HG03565 (cell line): ENCODE measurements at regions not wholly inside any gene's neighbourhood (a gene's known extent, or its start where the extent isn't known, plus 50 kb on each side); places are given as distances from the start of the nearest gene placed in this dataset.

Source experiments
- ATAC-seq: cut with Tn5 transposase; IDR thresholded peaks from one replicate; pipeline ENCODE4 v1.9.1; 2021; ENCODE audit warnings: mild to moderate bottlenecking, moderate library complexity; ENCODE audit not compliant: unreplicated experiment

DNA sequence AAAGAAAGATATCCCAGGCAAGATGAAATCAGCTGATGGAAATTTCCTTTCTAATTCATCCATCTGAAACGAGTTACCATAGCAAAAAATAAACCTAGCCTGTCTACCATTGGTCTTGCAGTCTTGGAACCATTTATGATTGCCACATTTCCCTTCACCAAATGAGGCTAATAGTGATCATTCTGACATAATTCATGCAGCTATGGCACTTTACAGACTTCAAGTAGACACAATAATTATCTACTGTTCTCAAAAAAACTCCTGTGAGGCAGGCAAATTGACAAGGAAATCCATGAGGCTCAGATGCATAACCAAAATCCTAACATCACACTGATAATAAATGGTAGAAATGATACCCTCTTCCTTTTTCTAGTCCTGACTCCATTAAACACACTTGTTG lies 1669.7 kb upstream of the LRRTM1 start:
- no peak for ATAC-seq

- no peak for ATAC-seq
These were observed 1638.3 kb upstream of the LRRTM1 start for GRCh38 chr2:81942876-81943275.

DNA sequence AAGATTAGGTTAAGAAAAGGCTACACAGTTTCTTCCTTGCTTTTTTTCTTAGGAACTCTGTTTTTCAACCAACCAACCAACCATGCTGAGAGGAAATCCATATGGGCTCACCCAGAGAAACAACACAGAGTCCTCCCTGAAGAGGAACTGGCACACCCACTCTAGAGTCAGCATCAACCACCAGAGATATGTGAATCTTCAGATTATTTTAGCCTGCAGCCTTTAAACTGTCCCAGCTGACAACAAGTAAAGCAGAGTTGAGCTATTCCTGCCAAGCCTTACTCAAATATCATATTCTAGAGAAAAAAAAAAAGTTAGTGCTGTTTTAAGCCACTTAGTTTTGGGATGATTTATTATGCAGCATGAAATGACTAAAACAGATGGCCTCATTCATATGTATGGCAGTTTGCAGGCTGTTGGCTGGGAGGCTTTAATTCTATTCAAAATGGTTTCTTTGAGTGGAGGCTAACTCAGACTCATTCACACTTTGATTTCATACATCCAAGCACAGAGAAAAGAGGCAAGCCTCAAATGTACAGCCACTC lies 1637.7 kb upstream of the LRRTM1 start:
- no peak for ATAC-seq

GRCh38 chr2:81940266-81940955 lies 1635.9 kb upstream of the LRRTM1 start:
- ATAC-seq, result no peak

GRCh38 chr2:81937944-81938343 lies 1633.4 kb upstream of the LRRTM1 start:
- ATAC-seq, result no peak

- no peak for ATAC-seq
These were observed 1599.0 kb upstream of the LRRTM1 start for GRCh38 chr2:81903534-81903933.

- ATAC-seq, result no peak
These were observed 1596.5 kb upstream of the LRRTM1 start for GRCh38 chr2:81901017-81901416.

- no peak for ATAC-seq
These were observed 1591.2 kb upstream of the LRRTM1 start for GRCh38 chr2:81895620-81896250.

DNA sequence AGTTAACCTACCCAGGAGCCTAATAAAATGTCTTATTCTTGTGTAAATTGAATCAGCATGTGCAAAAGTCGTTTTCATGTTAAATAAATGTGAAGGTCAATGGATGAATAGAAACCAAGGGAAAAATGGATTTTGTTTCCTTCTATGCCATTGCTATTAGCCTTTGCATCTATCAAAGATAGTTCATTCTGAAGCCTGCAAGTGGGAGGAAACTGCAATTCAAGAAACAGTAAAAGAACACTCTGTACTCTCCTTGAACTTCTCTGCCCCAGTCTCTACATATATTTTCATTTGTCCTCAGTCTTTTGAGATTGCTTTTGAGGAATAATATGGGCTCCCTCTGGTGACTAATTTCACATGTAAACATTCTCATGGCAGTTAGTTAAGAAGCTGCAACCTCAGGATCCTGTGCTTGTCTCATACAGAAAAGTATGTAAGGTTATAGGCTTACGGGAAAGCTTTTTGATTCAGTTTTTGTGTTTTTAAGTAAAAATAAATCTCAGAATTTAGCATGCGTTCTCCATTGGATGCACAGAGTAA lies 1590.0 kb upstream of the LRRTM1 start:
- no peak for ATAC-seq

- ATAC-seq, result no peak
These were observed 1572.1 kb upstream of the LRRTM1 start for GRCh38 chr2:81876624-81877023.

DNA sequence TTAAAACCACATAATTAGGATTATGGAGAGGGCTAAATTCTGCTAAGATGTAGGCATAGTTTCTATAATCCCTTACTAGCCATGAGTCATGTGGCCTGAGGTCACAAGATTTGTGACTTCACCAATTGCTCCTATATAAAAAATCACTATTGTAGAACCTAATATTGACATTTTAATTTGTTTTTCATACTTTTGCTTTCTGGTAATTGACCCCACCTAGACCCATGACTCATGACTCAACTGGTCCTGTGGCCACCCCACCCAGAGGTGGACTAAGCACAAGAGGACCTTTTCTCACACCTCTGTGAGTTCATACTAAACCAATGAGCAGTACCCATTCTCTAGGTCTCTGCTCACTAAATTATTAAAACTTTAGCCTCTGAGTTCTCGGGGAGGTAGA lies 1567.5 kb upstream of the LRRTM1 start:
- ATAC-seq, result no peak

DNA sequence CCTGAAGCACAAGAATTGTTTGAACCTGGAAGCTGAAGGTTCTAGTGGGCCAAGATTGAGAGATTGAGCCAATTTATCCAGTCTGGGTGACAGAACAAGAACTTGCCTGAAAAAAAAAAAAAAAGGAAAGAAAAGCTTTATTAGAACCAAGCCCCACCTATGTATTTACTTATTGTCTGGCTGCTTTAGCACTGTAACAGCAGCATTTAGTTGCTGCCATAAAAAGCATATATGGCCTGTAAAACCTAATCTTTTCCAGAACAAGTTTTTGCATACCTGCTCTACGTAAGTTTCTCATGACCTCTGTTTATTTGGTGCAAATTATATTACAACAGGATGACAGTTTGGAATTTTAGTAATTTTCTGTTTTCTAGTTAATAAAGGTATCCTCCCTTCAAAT lies 1565.6 kb upstream of the LRRTM1 start:
- no peak for ATAC-seq

DNA sequence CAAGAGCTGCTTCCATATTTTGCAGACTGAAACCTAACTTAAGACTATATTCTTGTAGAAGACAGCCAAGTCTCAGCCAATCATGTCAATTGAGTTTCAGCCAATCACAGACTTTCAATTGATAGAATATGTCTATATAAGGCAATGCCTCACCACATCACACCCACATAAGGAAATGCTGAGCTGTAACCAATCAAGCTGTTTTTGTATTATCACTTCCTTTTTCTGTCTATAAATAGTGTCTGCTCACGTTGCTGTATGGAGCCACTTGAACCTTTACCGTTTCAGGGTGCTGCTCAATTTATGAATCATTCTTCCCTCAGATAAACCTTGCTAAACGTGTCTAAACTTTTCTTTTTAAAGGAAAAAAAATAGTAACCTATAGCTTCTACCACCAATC lies 1554.4 kb upstream of the LRRTM1 start:
- ATAC-seq, result no peak

GRCh38 chr2:81853341-81853740 lies 1548.8 kb upstream of the LRRTM1 start:
- ATAC-seq, result no peak

DNA sequence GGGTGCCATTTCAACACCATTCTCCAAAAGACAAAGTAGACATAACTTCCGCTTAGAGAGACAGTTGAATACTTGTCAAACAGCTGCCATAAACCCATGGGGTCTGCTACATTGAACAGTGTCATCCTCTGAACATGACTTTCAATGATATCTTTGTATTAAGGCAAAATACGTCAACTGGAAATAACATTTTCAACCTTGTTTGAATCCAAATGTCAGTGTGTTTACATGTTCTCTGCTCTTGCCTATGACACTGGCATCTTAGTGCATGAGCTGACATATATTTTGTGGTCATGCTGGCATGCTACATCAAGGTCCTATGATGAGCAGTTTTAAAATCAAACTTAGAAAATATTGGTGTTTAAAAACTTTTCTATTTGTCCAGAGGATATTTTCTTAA lies 1548.1 kb upstream of the LRRTM1 start:
- no peak for ATAC-seq

- no peak for ATAC-seq
These were observed 1535.2 kb upstream of the LRRTM1 start for GRCh38 chr2:81839780-81840179.

GRCh38 chr2:81835321-81836000 lies 1530.9 kb upstream of the LRRTM1 start:
- ATAC-seq, result no peak

GRCh38 chr2:81786811-81787210 lies 1482.3 kb upstream of the LRRTM1 start:
- no peak for ATAC-seq

DNA sequence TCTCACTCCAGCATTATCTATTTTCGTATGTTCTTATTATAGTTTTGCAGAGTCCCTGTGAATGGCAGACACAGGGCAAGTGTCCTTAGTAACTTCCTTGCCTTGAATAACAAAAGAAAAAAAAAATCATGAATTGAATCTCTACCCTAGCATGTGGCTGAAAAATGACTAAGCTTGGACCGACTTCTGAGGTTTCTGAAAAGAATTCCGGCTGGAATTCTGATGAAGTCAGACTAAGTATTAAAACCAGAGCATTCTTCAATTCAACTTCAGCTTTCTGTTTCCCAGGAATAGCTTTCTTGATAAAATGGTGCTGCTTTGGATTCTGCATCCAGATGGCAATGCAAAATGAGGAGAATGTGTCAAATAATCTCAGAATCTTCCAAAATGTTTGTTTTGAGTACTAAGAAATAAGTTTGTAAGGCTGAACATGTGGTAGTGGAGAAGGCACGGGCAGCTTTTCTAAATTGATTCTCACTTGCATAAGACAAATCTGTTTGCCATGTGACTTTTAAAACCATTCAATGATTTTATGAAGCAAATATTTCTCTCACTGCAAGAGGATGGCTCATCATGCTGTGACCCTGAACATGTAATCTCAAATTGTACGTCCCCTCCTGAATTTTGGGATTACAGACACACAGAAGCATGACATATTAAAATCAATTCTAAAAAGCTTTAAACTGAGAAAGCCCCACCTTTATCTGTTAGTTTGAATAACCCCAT lies 1462.8 kb upstream of the LRRTM1 start:
- ATAC-seq, result no peak

DNA sequence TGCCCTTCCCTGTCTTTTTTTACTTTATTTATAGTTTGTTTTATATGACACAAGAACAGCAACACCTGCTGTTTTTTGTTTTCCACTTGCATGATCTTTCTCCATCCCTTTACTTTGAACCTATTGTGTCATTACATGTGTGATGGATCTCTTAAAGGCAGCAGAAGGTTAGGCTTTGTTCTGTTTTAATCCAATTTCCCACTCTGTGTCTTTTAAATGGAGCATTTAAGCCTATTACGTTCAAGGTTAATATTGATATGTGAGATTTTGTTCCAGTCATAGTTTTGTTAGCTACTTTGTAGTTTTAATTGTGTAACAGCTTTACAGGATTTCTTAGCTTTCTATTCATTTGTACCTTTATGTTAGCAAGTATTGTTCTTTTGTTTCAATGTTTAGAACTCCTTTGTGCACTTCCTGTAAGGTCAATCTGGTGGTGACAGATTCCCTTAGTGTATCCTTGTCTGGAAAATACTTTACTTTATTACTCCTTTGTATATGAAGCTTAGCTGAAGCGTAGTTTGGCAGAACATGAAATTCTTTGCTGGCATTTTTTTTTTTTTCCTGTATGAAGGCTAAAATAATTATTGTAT lies 1443.0 kb upstream of the LRRTM1 start:
- ATAC-seq, result no peak

- ATAC-seq, result no peak
These were observed 1435.4 kb upstream of the LRRTM1 start for GRCh38 chr2:81739966-81740365.
